Tibial nerve (tissue), 4 donors: ENCODE measurements at regions not wholly inside any gene's neighbourhood (a gene's known extent, or its start where the extent isn't known, plus 50 kb on each side); places are given as distances from the start of the nearest gene placed in this dataset.

Experiments used
- EP300 ChIP-seq, 2 donors: sonication (generic); formaldehyde crosslinking; IDR thresholded peaks; one replicate each; pipeline ENCODE4 v1.6.1; 2017; ENCODE audit warnings: antibody characterized with exemption in 2 of 2, mild to moderate bottlenecking in 1 of 2
- POLR2A ChIP-seq, 2 donors: fragments of 450-650 bp; IDR thresholded peaks; one replicate each; pipeline ENCODE4 v1.6.1; 2017; ENCODE audit warnings: antibody characterized with exemption in 2 of 2, mild to moderate bottlenecking in 2 of 2, moderate library complexity in 2 of 2
- TF ChIP-seq, protein P1 (sequence below), 5 experiments: fragments of 200-600 bp in 3 of 5; fragments of 450-650 bp in 2 of 5; sonication (generic) in 3 of 5; IDR thresholded peaks; one replicate each; pipeline ENCODE4 v1.5.1; 2016 to 2019; ENCODE audit warnings: antibody characterized with exemption in 5 of 5, mild to moderate bottlenecking in 3 of 5, moderate library complexity in 2 of 5

DNA sequence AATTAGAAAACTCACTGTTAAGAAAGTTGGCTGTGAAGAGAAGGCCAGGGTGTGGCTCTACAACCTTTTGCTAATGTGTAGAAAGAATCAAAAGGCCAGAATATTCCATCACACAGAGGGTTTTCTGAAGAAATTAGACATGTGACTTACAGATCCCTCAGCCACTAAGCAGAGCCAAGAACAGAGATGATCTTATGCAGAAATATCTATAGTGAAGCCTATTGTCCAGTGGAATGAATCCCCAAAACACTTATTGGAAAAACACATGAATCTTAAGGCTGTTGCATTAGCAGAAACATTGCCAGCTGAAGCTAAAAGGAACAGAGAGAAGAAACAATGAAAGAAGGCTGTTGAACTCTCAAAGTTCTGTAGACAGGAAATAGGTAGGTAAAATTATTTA lies 979.2 kb downstream of the MRPL39 start:
- TF ChIP-seq POLR2A (IDR thresholded peaks at IDR 0.05) (no peak), EP300 (IDR thresholded peaks at IDR 0.05) (no peak)
- TF ChIP-seq, protein P1, sequence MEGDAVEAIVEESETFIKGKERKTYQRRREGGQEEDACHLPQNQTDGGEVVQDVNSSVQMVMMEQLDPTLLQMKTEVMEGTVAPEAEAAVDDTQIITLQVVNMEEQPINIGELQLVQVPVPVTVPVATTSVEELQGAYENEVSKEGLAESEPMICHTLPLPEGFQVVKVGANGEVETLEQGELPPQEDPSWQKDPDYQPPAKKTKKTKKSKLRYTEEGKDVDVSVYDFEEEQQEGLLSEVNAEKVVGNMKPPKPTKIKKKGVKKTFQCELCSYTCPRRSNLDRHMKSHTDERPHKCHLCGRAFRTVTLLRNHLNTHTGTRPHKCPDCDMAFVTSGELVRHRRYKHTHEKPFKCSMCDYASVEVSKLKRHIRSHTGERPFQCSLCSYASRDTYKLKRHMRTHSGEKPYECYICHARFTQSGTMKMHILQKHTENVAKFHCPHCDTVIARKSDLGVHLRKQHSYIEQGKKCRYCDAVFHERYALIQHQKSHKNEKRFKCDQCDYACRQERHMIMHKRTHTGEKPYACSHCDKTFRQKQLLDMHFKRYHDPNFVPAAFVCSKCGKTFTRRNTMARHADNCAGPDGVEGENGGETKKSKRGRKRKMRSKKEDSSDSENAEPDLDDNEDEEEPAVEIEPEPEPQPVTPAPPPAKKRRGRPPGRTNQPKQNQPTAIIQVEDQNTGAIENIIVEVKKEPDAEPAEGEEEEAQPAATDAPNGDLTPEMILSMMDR (IDR thresholded peaks at IDR 0.05), result no peak
